GM18858 (cell line): ENCODE measurements at regions not wholly inside any gene's neighbourhood (a gene's known extent, or its start where the extent isn't known, plus 50 kb on each side); places are given as distances from the start of the nearest gene placed in this dataset.

Experiments
- ATAC-seq: cut with Tn5 transposase; IDR thresholded peaks from one replicate; pipeline ENCODE4 v1.9.1; 2021; ENCODE audit not compliant: unreplicated experiment

- ATAC-seq, result no peak
Measured at GRCh38 chr5:133882389-133882695, 86.1 kb downstream of the C5orf15 start.

GRCh38 chr5:133881576-133882388 lies 86.6 kb downstream of the C5orf15 start:
- ATAC-seq, result no peak

GRCh38 chr5:133878236-133878555 lies 90.2 kb downstream of the C5orf15 start:
- ATAC-seq, result no peak

- no peak for ATAC-seq
Measured at GRCh38 chr5:133877351-133878235, 90.8 kb downstream of the C5orf15 start.

GRCh38 chr5:133876266-133876665 lies 92.2 kb downstream of the C5orf15 start:
- no peak for ATAC-seq

GRCh38 chr5:133875179-133875578 lies 93.2 kb downstream of the C5orf15 start:
- no peak for ATAC-seq

- ATAC-seq, result no peak
Measured at GRCh38 chr5:133873449-133873848, 95.0 kb downstream of the C5orf15 start.

GRCh38 chr5:133870661-133871060 lies 97.8 kb downstream of the C5orf15 start:
- ATAC-seq, result no peak

GRCh38 chr5:133869519-133870335 lies 98.7 kb downstream of the C5orf15 start:
- ATAC-seq, result no peak

GRCh38 chr5:133868946-133869518 lies 99.4 kb downstream of the C5orf15 start:
- ATAC-seq, result no peak

- ATAC-seq, result no peak
Measured at GRCh38 chr5:133867851-133868545, 100.4 kb downstream of the C5orf15 start.

GRCh38 chr5:133867341-133867740 lies 101.1 kb downstream of the C5orf15 start:
- ATAC-seq, result no peak

- ATAC-seq, result no peak
Measured at GRCh38 chr5:133866903-133867245, 101.6 kb downstream of the C5orf15 start.

GRCh38 chr5:133866160-133866902 lies 102.1 kb downstream of the C5orf15 start:
- ATAC-seq, result no peak

- no peak for ATAC-seq
Measured at GRCh38 chr5:133865113-133865512, 103.3 kb downstream of the C5orf15 start.

- no peak for ATAC-seq
Measured at GRCh38 chr5:133864711-133865110, 103.7 kb downstream of the C5orf15 start.

GRCh38 chr5:133863857-133864585 lies 104.4 kb downstream of the C5orf15 start:
- ATAC-seq, result no peak

GRCh38 chr5:133861161-133861737 lies 107.2 kb downstream of the C5orf15 start:
- no peak for ATAC-seq

- ATAC-seq, result no peak
Measured at GRCh38 chr5:133859073-133859472, 109.4 kb downstream of the C5orf15 start.
